Thoracic aorta (tissue), 2 donors: ENCODE measurements at regions not wholly inside any gene's neighbourhood (a gene's known extent, or its start where the extent isn't known, plus 50 kb on each side); places are given as distances from the start of the nearest gene placed in this dataset.

Experiments
- ATAC-seq: fragments of 150-250 bp; one replicate; pipeline ENCODE4 v1.8.0; 2017; ENCODE audit warnings: low read depth; ENCODE audit not compliant: insufficient number of reproducible peaks, low FRiP score
- DNase-seq: peaks from one replicate; pipeline ENCODE4 v3.0.0-alpha.2; 2020; ENCODE audit warnings: low spot score
- H3K27ac ChIP-seq, 2 donors: fragments of 200-600 bp; sonication (generic); 1 replicate in 1 of 2; 2 replicates in 1 of 2; pipeline ENCODE4 v1.5.1; 2016; ENCODE audit warnings: mild to moderate bottlenecking in 2 of 2, moderate library complexity in 2 of 2
- H3K27me3 ChIP-seq: fragments of 200-600 bp; sonication (generic); replicated peaks from 2 replicates; pipeline ENCODE4 v1.6.0; 2016; ENCODE audit warnings: mild to moderate bottlenecking; ENCODE audit not compliant: insufficient read depth
- H3K36me3 ChIP-seq: fragments of 200-600 bp; sonication (generic); one replicate; pipeline ENCODE4 v1.5.1; 2016
- H3K4me1 ChIP-seq, 2 donors: fragments of 200-600 bp; sonication (generic); 1 replicate in 1 of 2; 2 replicates in 1 of 2; pipeline versions ENCODE4 v1.5.1 to v1.6.0; 2016; ENCODE audit warnings: low read depth in 2 of 2, mild to moderate bottlenecking in 1 of 2; ENCODE audit not compliant: control insufficient read depth in 1 of 2
- H3K4me3 ChIP-seq: fragments of 200-600 bp; sonication (generic); 2 replicates; pipeline ENCODE4 v1.5.1; 2016; ENCODE audit warnings: mild to moderate bottlenecking
- H3K9me3 ChIP-seq: fragments of 200-600 bp; sonication (generic); 2 replicates; pipeline ENCODE4 v1.5.1; 2016
- TF ChIP-seq, protein P1 (sequence below): fragments of 200-600 bp; sonication (generic); IDR thresholded peaks from one replicate; pipeline ENCODE4 v1.5.1; 2019; ENCODE audit warnings: antibody characterized with exemption

DNA sequence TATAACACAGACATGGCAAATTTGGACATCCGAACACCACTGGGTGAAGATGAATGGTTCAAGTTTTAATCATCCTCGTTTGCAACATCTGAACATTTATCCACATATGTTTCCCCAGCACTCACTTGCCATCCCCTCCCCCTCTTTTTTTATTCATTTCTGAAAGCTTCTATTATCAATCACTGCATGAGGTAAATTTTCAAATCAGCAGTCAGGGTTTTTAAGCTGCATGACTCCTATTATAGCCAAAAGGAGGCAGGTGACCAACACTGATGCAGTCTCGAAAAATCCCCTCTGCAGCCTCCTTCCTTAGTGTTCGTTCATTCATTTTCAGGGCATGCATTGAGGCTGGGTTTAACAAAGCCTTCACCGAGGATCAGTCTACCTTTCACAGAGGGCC is 530.8 kb upstream of the JARID2 start:
- H3K4me3 ChIP-seq, result no peak overlapping the region
- no peaks in the 10 kb centered on the region for H3K36me3 ChIP-seq
- no peaks in the 10 kb centered on the region for H3K27me3 ChIP-seq
- DNase-seq (no peak), ATAC-seq (no peak)
- H3K27ac ChIP-seq, result no peak overlapping the region
- TF ChIP-seq, protein P1, sequence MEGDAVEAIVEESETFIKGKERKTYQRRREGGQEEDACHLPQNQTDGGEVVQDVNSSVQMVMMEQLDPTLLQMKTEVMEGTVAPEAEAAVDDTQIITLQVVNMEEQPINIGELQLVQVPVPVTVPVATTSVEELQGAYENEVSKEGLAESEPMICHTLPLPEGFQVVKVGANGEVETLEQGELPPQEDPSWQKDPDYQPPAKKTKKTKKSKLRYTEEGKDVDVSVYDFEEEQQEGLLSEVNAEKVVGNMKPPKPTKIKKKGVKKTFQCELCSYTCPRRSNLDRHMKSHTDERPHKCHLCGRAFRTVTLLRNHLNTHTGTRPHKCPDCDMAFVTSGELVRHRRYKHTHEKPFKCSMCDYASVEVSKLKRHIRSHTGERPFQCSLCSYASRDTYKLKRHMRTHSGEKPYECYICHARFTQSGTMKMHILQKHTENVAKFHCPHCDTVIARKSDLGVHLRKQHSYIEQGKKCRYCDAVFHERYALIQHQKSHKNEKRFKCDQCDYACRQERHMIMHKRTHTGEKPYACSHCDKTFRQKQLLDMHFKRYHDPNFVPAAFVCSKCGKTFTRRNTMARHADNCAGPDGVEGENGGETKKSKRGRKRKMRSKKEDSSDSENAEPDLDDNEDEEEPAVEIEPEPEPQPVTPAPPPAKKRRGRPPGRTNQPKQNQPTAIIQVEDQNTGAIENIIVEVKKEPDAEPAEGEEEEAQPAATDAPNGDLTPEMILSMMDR, result no peak
- H3K9me3 ChIP-seq, result no peaks in the 10 kb centered on the region
- H3K4me1 ChIP-seq, result no peaks in the 10 kb centered on the region

DNA sequence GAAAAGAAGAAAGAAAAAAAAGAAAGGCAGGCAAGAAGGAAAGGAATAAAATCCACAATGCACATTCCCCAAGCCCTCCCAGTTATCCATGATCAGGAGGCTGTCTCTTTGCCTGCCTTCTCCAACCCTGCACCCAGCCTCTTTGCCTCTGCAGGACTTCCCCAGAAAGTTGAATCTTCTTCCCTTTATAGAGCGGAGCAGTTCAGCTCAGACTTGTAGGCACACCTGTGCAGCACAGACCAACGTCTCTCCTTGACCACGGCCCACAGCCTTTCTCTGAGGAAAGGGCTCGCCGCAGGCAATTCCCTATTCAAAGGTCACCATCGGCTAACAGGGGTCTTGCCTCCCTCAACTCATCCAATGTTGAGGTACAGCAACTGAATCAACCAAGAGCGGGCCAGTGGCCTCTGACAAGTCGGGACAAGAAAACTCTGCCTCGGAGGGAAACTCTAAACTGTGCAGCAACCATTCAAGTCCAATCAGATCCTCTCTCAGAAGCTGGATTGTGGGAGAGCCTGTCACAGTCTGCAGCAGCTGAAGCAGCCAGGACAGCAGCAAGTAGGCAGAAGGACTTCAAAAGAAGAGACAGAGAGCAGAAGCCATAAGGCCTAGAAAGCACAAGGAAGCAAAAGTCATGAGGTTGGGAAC is 529.2 kb upstream of the JARID2 start:
- H3K27me3 ChIP-seq, result no peaks in the 10 kb centered on the region
- H3K4me3 ChIP-seq, result no peak overlapping the region
- H3K36me3 ChIP-seq, result no peaks in the 10 kb centered on the region
- no peak overlapping the region for H3K27ac ChIP-seq
- no peaks in the 10 kb centered on the region for H3K9me3 ChIP-seq
- DNase-seq (no peak), ATAC-seq (no peak)
- no peaks in the 10 kb centered on the region for H3K4me1 ChIP-seq
- TF ChIP-seq, protein P1, result no peak

GRCh38 chr6:14717307-14717706 is 528.6 kb upstream of the JARID2 start:
- Histone ChIP-seq H3K27me3 (no peaks in the 10 kb centered on the region), H3K9me3 (no peaks in the 10 kb centered on the region), H3K4me1 (no peaks in the 10 kb centered on the region), H3K36me3 (no peaks in the 10 kb centered on the region), H3K27ac (no peak overlapping the region), H3K4me3 (no peak overlapping the region)
- DNase-seq (no peak), ATAC-seq (no peak)
- TF ChIP-seq, protein P1, result no peak

GRCh38 chr6:14718861-14719260 is 527.0 kb upstream of the JARID2 start:
- Histone ChIP-seq H3K9me3 (no peaks in the 10 kb centered on the region), H3K36me3 (no peaks in the 10 kb centered on the region), H3K27ac (no peak overlapping the region), H3K4me3 (no peak overlapping the region), H3K4me1 (no peaks in the 10 kb centered on the region), H3K27me3 (no peaks in the 10 kb centered on the region)
- TF ChIP-seq, protein P1, result no peak
- no peak for DNase-seq
- ATAC-seq, result no peak

- no peaks in the 10 kb centered on the region for H3K9me3 ChIP-seq
- H3K27me3 ChIP-seq, result no peaks in the 10 kb centered on the region
- H3K36me3 ChIP-seq, result no peaks in the 10 kb centered on the region
- TF ChIP-seq, protein P1, result no peak
- ATAC-seq, result no peak
- H3K4me3 ChIP-seq, result no peak overlapping the region
- no peaks in the 10 kb centered on the region for H3K4me1 ChIP-seq
- H3K27ac ChIP-seq, result no peak overlapping the region
- no peak for DNase-seq
These were observed 526.6 kb upstream of the JARID2 start for GRCh38 chr6:14719270-14719669.
